ENCODE measurements at regions not wholly inside any gene's neighbourhood (a gene's known extent, or its start where the extent isn't known, plus 50 kb on each side); places are given as distances from the start of the nearest gene placed in this dataset.

- Histone ChIP-seq H3K27ac (no peak overlapping the region), H3K4me2 (no peak overlapping the region), H4K20me1 (ENCODE audit: insufficient read depth) (no peaks in the 10 kb centered on the region), H3K9me3 (ENCODE audit: insufficient read depth, low read depth) (no peaks in the 10 kb centered on the region), H2AFZ (no peak overlapping the region), H3F3A (ENCODE audit: insufficient read depth, low read depth) (no peaks in the 10 kb centered on the region), H3K4me1 (replicated peaks; ENCODE audit: insufficient read depth) (no peaks in the 10 kb centered on the region), H3K36me3 (ENCODE audit: low read depth) (no peaks in the 10 kb centered on the region), H3K27me3 (ENCODE audit: insufficient read depth, low read depth) (peaks cover 5% of the 10 kb centered on the region; the same call in 1 of the 2 replicates), H3K79me2 (ENCODE audit: low read depth) (no peaks in the 10 kb centered on the region), H3K9me2 (ENCODE audit: insufficient read depth) (no peaks in the 10 kb centered on the region), H3K4me3 (no peak overlapping the region)
- BruUV-seq (replicated peaks), result no TSS peak
- CTCF ChIA-PET, result no interaction called here
- intact Hi-C loops (cut with micrococcal nuclease; ENCODE audit: unreplicated experiment), result no loop called here
- DNase-seq, result no peak
- POLR2A ChIA-PET (ENCODE audit: unreplicated experiment), result no interaction called here
- TF ChIP-seq CTCF (conservative IDR thresholded peaks at IDR 0.05) (no peak), EZH2 (IDR thresholded peaks at IDR 0.05; ENCODE audit: low read depth) (no peak)
Measured at GRCh38 chr17:70525961-70526360, 356.6 kb downstream of the KCNJ2 start.

- ChIA-PET CTCF (no interaction called here), POLR2A (ENCODE audit: unreplicated experiment) (no interaction called here)
- peaks cover 5% of the 10 kb centered on the region; the same call in 1 of the 2 replicates for H3K27me3 ChIP-seq (ENCODE audit: insufficient read depth, low read depth)
- TF ChIP-seq CTCF (conservative IDR thresholded peaks at IDR 0.05) (no peak), EZH2 (IDR thresholded peaks at IDR 0.05; ENCODE audit: low read depth) (no peak)
- no peaks in the 10 kb centered on the region for H3K9me2 ChIP-seq (ENCODE audit: insufficient read depth)
- H3K79me2 ChIP-seq (ENCODE audit: low read depth), result no peaks in the 10 kb centered on the region
- H3K36me3 ChIP-seq (ENCODE audit: low read depth), result no peaks in the 10 kb centered on the region
- no peak overlapping the region for H3K4me3 ChIP-seq
- H3K27ac ChIP-seq, result no peak overlapping the region
- no peaks in the 10 kb centered on the region for H3F3A ChIP-seq (ENCODE audit: insufficient read depth, low read depth)
- no TSS peak for BruUV-seq (replicated peaks)
- no peaks in the 10 kb centered on the region for H3K9me3 ChIP-seq (ENCODE audit: insufficient read depth, low read depth)
- intact Hi-C loops (cut with micrococcal nuclease; ENCODE audit: unreplicated experiment), result no loop called here
- no peaks in the 10 kb centered on the region for H3K4me1 ChIP-seq (replicated peaks; ENCODE audit: insufficient read depth)
- H2AFZ ChIP-seq, result no peak overlapping the region
- no peak for DNase-seq
- no peaks in the 10 kb centered on the region for H4K20me1 ChIP-seq (ENCODE audit: insufficient read depth)
- H3K4me2 ChIP-seq, result no peak overlapping the region
Measured at GRCh38 chr17:70527364-70527888, 358.1 kb downstream of the KCNJ2 start.

GRCh38 chr17:70533427-70533826, 364.1 kb downstream of the KCNJ2 start:
- ChIA-PET CTCF (no interaction called here), POLR2A (ENCODE audit: unreplicated experiment) (no interaction called here)
- Histone ChIP-seq H3K4me2 (no peak overlapping the region), H3K9me3 (ENCODE audit: insufficient read depth, low read depth) (no peaks in the 10 kb centered on the region), H3K27ac (no peak overlapping the region), H3K4me3 (no peak overlapping the region), H3K79me2 (ENCODE audit: low read depth) (no peaks in the 10 kb centered on the region), H3K4me1 (replicated peaks; ENCODE audit: insufficient read depth) (no peaks in the 10 kb centered on the region), H4K20me1 (ENCODE audit: insufficient read depth) (no peaks in the 10 kb centered on the region), H2AFZ (no peak overlapping the region), H3K36me3 (ENCODE audit: low read depth) (no peaks in the 10 kb centered on the region), H3K27me3 (ENCODE audit: insufficient read depth, low read depth) (peaks cover 10% of the 10 kb centered on the region; the same call in 1 of the 2 replicates), H3F3A (ENCODE audit: insufficient read depth, low read depth) (no peaks in the 10 kb centered on the region), H3K9me2 (ENCODE audit: insufficient read depth) (no peaks in the 10 kb centered on the region)
- intact Hi-C loops (cut with micrococcal nuclease; ENCODE audit: unreplicated experiment), result no loop called here
- no peak for DNase-seq
- no TSS peak for BruUV-seq (replicated peaks)
- no peak for TF ChIP-seq CTCF (conservative IDR thresholded peaks at IDR 0.05)
- no peak for TF ChIP-seq EZH2 (IDR thresholded peaks at IDR 0.05; ENCODE audit: low read depth)

Measured in PC-9 (cell line).